ENCODE measurements at regions not wholly inside any gene's neighbourhood (a gene's known extent, or its start where the extent isn't known, plus 50 kb on each side); places are given as distances from the start of the nearest gene placed in this dataset.

GRCh38 chr16:73949574-73950320 lies 346.9 kb upstream of the PSMD7 start:
- TF ChIP-seq POLR2AphosphoS5 (IDR thresholded peaks at IDR 0.05; ENCODE audit: low read depth, low read length) (no peak), POLR2A (IDR thresholded peaks at IDR 0.05; ENCODE audit: borderline replicate concordance, extremely low read depth, insufficient read depth, insufficient read length) (no peak), CTCF (IDR thresholded peaks at IDR 0.05 in 2 of 3, conservative IDR thresholded peaks at IDR 0.05 in 1 of 3; ENCODE audit: borderline replicate concordance in 1 of 3, insufficient read depth in 1 of 3, low read depth in 2 of 3, low read length in 2 of 3) (no peak), SIN3A (IDR thresholded peaks at IDR 0.05; ENCODE audit: low read depth) (no peak), EZH2phosphoT487 (IDR thresholded peaks at IDR 0.05; ENCODE audit: borderline replicate concordance) (no peak), ZFX (IDR thresholded peaks at IDR 0.05) (no peak), EZH2 (IDR thresholded peaks at IDR 0.05) (no peak), FOSL1 (IDR thresholded peaks at IDR 0.05; ENCODE audit: low read depth) (0 out of 2 replicates have a peak, but pooled peaks have one; percentile 26), SP1 (IDR thresholded peaks at IDR 0.05; ENCODE audit: low read depth) (no peak), ATF3 (IDR thresholded peaks at IDR 0.05) (no peak), ZNF274 (IDR thresholded peaks at IDR 0.05; ENCODE audit: low read depth, low read length) (no peak), EGR1 (IDR thresholded peaks at IDR 0.05; ENCODE audit: low read depth) (no peak), ZBTB33 (IDR thresholded peaks at IDR 0.05; ENCODE audit: extremely low read depth, insufficient replicate concordance, low read length) (no peak)
